ENCODE measurements at regions not wholly inside any gene's neighbourhood (a gene's known extent, or its start where the extent isn't known, plus 50 kb on each side); places are given as distances from the start of the nearest gene placed in this dataset.

GRCh38 chr13:68522184-68522583 is 1292.0 kb upstream of the PCDH9 start:
- Histone ChIP-seq H3K4me3 (ENCODE audit: extremely low read depth in 1 of 4, insufficient read depth in 2 of 4, low read depth in 3 of 4, low read length in 4 of 4) (no peak overlapping the region), H2BK15ac (ENCODE audit: low read length) (no peak overlapping the region), H3K9ac (replicated peaks in 1 of 4; ENCODE audit: extremely low read depth in 1 of 4, low read depth in 3 of 4, low read length in 3 of 4) (no peak overlapping the region), H2BK5ac (ENCODE audit: low read depth, low read length) (no peak overlapping the region), H3K79me1 (ENCODE audit: low read depth, low read length) (no peaks in the 10 kb centered on the region), H4K5ac (ENCODE audit: insufficient read length, low read depth, low read length) (no peak overlapping the region), H4K20me1 (replicated peaks in 1 of 2; ENCODE audit: control insufficient read depth in 1 of 2, insufficient read depth in 2 of 2, low read length in 2 of 2) (no peaks in the 10 kb centered on the region), H3K4me1 (replicated peaks in 1 of 4; ENCODE audit: control insufficient read depth in 3 of 4, insufficient read depth in 4 of 4, low read length in 3 of 4) (no peaks in the 10 kb centered on the region), H3K79me2 (ENCODE audit: control insufficient read depth in 1 of 2, insufficient read depth in 2 of 2, low read length in 2 of 2) (no peaks in the 10 kb centered on the region), H3K23ac (ENCODE audit: insufficient read length) (no peak overlapping the region), H3K23me2 (ENCODE audit: low read depth, low read length) (no peaks in the 10 kb centered on the region), H2AFZ (ENCODE audit: low read length) (no peak overlapping the region), H3K14ac (ENCODE audit: insufficient read length) (no peak overlapping the region), H3K56ac (replicated peaks; ENCODE audit: insufficient read length, low read depth, low read length) (no peak overlapping the region), H3K27me3 (replicated peaks in 1 of 4; ENCODE audit: control insufficient read depth in 3 of 4, extremely low read depth in 1 of 4, insufficient read depth in 3 of 4, low read length in 3 of 4) (no peaks in the 10 kb centered on the region), H3K27ac (ENCODE audit: low read depth, low read length) (no peak overlapping the region), H3K36me3 (ENCODE audit: control insufficient read depth in 2 of 4, insufficient read depth in 4 of 4, low read length in 3 of 4) (no peaks in the 10 kb centered on the region), H2BK12ac (ENCODE audit: low read depth, low read length) (no peak overlapping the region), H3K4ac (replicated peaks; ENCODE audit: insufficient read length, low read depth, low read length) (no peak overlapping the region), H3K4me2 (ENCODE audit: insufficient read depth in 1 of 2, low read depth in 2 of 2, low read length in 2 of 2) (no peak overlapping the region), H3K9me3 (ENCODE audit: insufficient read depth in 2 of 2, low read depth in 1 of 2, low read length in 1 of 2) (peaks cover 0 to 7% of the 10 kb centered on the region in 2 experiments; a peak in 1 of 4 replicates), H4K8ac (ENCODE audit: extremely low read depth, insufficient read depth, low read length) (no peak overlapping the region), H3K18ac (ENCODE audit: extremely low read depth, low read length) (no peak overlapping the region), H2BK120ac (replicated peaks; ENCODE audit: low read depth, low read length) (no peak overlapping the region), H2AK5ac (ENCODE audit: low read depth, low read length) (no peak overlapping the region), H2BK20ac (ENCODE audit: low read length) (no peak overlapping the region), H4K91ac (replicated peaks; ENCODE audit: insufficient read length, low read length) (no peak overlapping the region)
- DNase-seq (ENCODE audit: low read depth in 1 of 2, low spot score in 2 of 2) (no peak), FAIRE-seq (no peak)
- 92% methylated on average over 2 of the region's 2 CpGs; no CpG with 5 or more reads in 1 of the 2 experiments for WGBS, 2 experiments (ENCODE audit: extremely low coverage in 1 of 2, insufficient coverage in 1 of 2, insufficient read length in 1 of 2, insufficient replicate concordance in 2 of 2, low coverage in 1 of 2, low lambda C conversion rate in 2 of 2, missing lambda C conversion rate in 1 of 2)
- POLR2A ChIA-PET (ENCODE audit: partially characterized antibody): no interaction called here
- CTCF ChIA-PET (ENCODE audit: partially characterized antibody): no interaction called here
- TF ChIP-seq EZH2 (IDR thresholded peaks at IDR 0.05; ENCODE audit: low read depth, low read length, severe bottlenecking): no peak
- TF ChIP-seq RAD21 (IDR thresholded peaks at IDR 0.05 in 1 of 2, conservative IDR thresholded peaks at IDR 0.05 in 1 of 2; ENCODE audit: low read depth in 2 of 2, low read length in 2 of 2): no peak
- TF ChIP-seq NRF1 (IDR thresholded peaks at IDR 0.05; ENCODE audit: low read depth, low read length): no peak
- TF ChIP-seq KDM1A (IDR thresholded peaks at IDR 0.05; ENCODE audit: borderline replicate concordance, low read length): no peak
- TF ChIP-seq MAFK (IDR thresholded peaks at IDR 0.05; ENCODE audit: low read depth, low read length): no peak
- TF ChIP-seq GTF2F1 (IDR thresholded peaks at IDR 0.05; ENCODE audit: borderline replicate concordance, low read depth, low read length): no peak
- no peak for TF ChIP-seq JUND (IDR thresholded peaks at IDR 0.05; ENCODE audit: low read length)
- TF ChIP-seq ZNF274 (IDR thresholded peaks at IDR 0.05; ENCODE audit: borderline replicate concordance, extremely low read depth, low read length): no peak
- TF ChIP-seq TAF1 (IDR thresholded peaks at IDR 0.05; ENCODE audit: low read depth, low read length): no peak
- TF ChIP-seq EGR1 (IDR thresholded peaks at IDR 0.05; ENCODE audit: borderline replicate concordance, low read depth, low read length): no peak
- TF ChIP-seq RFX5 (IDR thresholded peaks at IDR 0.05; ENCODE audit: borderline replicate concordance, low read depth, low read length): no peak
- no peak for TF ChIP-seq CEBPB (IDR thresholded peaks at IDR 0.05; ENCODE audit: low read depth, low read length)
- TF ChIP-seq PHF8 (conservative IDR thresholded peaks at IDR 0.05; ENCODE audit: low read depth, low read length): no peak
- no peak for TF ChIP-seq POLR2A (IDR thresholded peaks at IDR 0.05; ENCODE audit: control extremely low read depth in 1 of 2, low read depth in 2 of 2, low read length in 2 of 2)

Measured in H1 (cell line).